HEK293T (cell line): ENCODE measurements at regions not wholly inside any gene's neighbourhood (a gene's known extent, or its start where the extent isn't known, plus 50 kb on each side); places are given as distances from the start of the nearest gene placed in this dataset.
A peak's percentile ranks its signal among the peaks of the same experiment; 100 is the strongest.

Experiments
- CTCF ChIA-PET: fragments of 350-600 bp; formaldehyde crosslinking; extraction: SDS; loops from one replicate; lab custom pipeline; 2021; ENCODE audit warnings: antibody characterized with exemption, inconsistent platforms; lab: Yijun Ruan, JAX
- POLR2A ChIA-PET: fragments of 350-600 bp; formaldehyde crosslinking; extraction: SDS; loops from one replicate; lab custom pipeline; 2020; ENCODE audit warnings: antibody characterized with exemption, inconsistent platforms; lab: Yijun Ruan, JAX
- DNase-seq: peaks from one replicate; pipeline ENCODE4 v3.0.0; 2012; ENCODE audit warnings: mixed read lengths; ENCODE audit errors: extremely low spot score
- ARNT ChIP-seq: fragments of 450-650 bp; IDR thresholded peaks from 2 replicates; pipeline ENCODE4 v1.6.1; 2017; ENCODE audit warnings: mild to moderate bottlenecking
- BHLHE40 ChIP-seq: fragments of 450-650 bp; IDR thresholded peaks from 2 replicates; pipeline ENCODE4 v1.6.1; 2016; ENCODE audit warnings: mild to moderate bottlenecking, moderate library complexity, borderline replicate concordance
- CTBP1 ChIP-seq: fragments of 450-650 bp; IDR thresholded peaks from 2 replicates; pipeline ENCODE4 v1.6.1; 2016; ENCODE audit warnings: borderline replicate concordance
- ELF4 ChIP-seq: fragments of 450-650 bp; IDR thresholded peaks from 2 replicates; pipeline ENCODE4 v1.6.1; 2017; ENCODE audit warnings: antibody characterized with exemption
- FOXA1 ChIP-seq: fragments of 450-650 bp; IDR thresholded peaks from 2 replicates; pipeline ENCODE4 v1.6.1; 2016; ENCODE audit warnings: mild to moderate bottlenecking
- FOXK2 ChIP-seq: fragments of 450-650 bp; IDR thresholded peaks from 2 replicates; pipeline ENCODE4 v1.6.1; 2016; ENCODE audit warnings: mild to moderate bottlenecking
- FOXM1 ChIP-seq: fragments of 450-650 bp; IDR thresholded peaks from 2 replicates; pipeline ENCODE4 v1.6.1; 2017; ENCODE audit warnings: mild to moderate bottlenecking, borderline replicate concordance
- HDGF ChIP-seq: fragments of 450-650 bp; IDR thresholded peaks from 2 replicates; pipeline ENCODE4 v1.6.1; 2017; ENCODE audit warnings: antibody characterized with exemption, borderline replicate concordance
- L3MBTL2 ChIP-seq: fragments of 450-650 bp; conservative IDR thresholded peaks from 2 replicates; pipeline ENCODE4 v1.6.1; 2016; ENCODE audit warnings: mild to moderate bottlenecking
- LEF1 ChIP-seq: fragments of 450-650 bp; IDR thresholded peaks from 2 replicates; pipeline ENCODE4 v1.6.1; 2017; ENCODE audit warnings: mild to moderate bottlenecking, borderline replicate concordance
- NFRKB ChIP-seq: fragments of 450-650 bp; IDR thresholded peaks from 2 replicates; pipeline ENCODE4 v1.6.1; 2016; ENCODE audit warnings: mild to moderate bottlenecking, moderate library complexity
- PKNOX1 ChIP-seq: fragments of 450-650 bp; IDR thresholded peaks from 2 replicates; pipeline ENCODE4 v1.6.1; 2016
- SP1 ChIP-seq: fragments of 450-650 bp; IDR thresholded peaks from 2 replicates; pipeline ENCODE4 v1.6.1; 2017
- SUZ12 ChIP-seq: fragments of 450-650 bp; IDR thresholded peaks from 2 replicates; pipeline ENCODE4 v1.6.1; 2016; ENCODE audit warnings: mild to moderate bottlenecking
- TARDBP ChIP-seq: fragments of 450-650 bp; IDR thresholded peaks from 2 replicates; pipeline ENCODE4 v1.6.1; 2016
- ZNF384 ChIP-seq: fragments of 450-650 bp; IDR thresholded peaks from 2 replicates; pipeline ENCODE4 v1.6.1; 2016

GRCh38 chr6:155795173-155795796 is 339.6 kb upstream of the NOX3 start:
- POLR2A ChIA-PET, result no interaction called here
- CTCF ChIA-PET, result no interaction called here
- TF ChIP-seq PKNOX1, result peak; percentile 80
- no peak for TF ChIP-seq HDGF
- no peak for TF ChIP-seq FOXA1
- no peak for TF ChIP-seq SUZ12
- no peak for TF ChIP-seq L3MBTL2
- no peak for TF ChIP-seq BHLHE40
- DNase-seq, result no peak

- TF ChIP-seq SP1 (no peak), ELF4 (no peak), FOXK2 (no peak), PKNOX1 (no peak), NFRKB (no peak), TARDBP (no peak)
- no peak for DNase-seq
- ChIA-PET POLR2A (no interaction called here), CTCF (no interaction called here)
These were observed 336.3 kb upstream of the NOX3 start for GRCh38 chr6:155791891-155792290.

GRCh38 chr6:155791186-155791585 is 335.5 kb upstream of the NOX3 start:
- CTCF ChIA-PET, result no interaction called here
- POLR2A ChIA-PET, result no interaction called here
- no peak for TF ChIP-seq ZNF384
- DNase-seq, result no peak

- POLR2A ChIA-PET, result no interaction called here
- no peak for TF ChIP-seq FOXM1
- no peak for TF ChIP-seq ARNT
- TF ChIP-seq PKNOX1, result no peak
- no peak for TF ChIP-seq HDGF
- TF ChIP-seq SUZ12, result no peak
- TF ChIP-seq BHLHE40, result no peak
- no peak for TF ChIP-seq NFRKB
- no peak for TF ChIP-seq ELF4
- no peak for TF ChIP-seq FOXK2
- TF ChIP-seq FOXA1, result no peak
- no peak for TF ChIP-seq LEF1
- no peak for TF ChIP-seq L3MBTL2
- TF ChIP-seq SP1, result no peak
- TF ChIP-seq ZNF384, result no peak
- TF ChIP-seq TARDBP, result no peak
- TF ChIP-seq CTBP1, result no peak
- no peak for DNase-seq
- CTCF ChIA-PET, result no interaction called here
These were observed 331.5 kb upstream of the NOX3 start for GRCh38 chr6:155787168-155787567.

GRCh38 chr6:155786528-155786927 is 330.9 kb upstream of the NOX3 start:
- no peak for TF ChIP-seq BHLHE40
- no peak for TF ChIP-seq FOXA1
- TF ChIP-seq L3MBTL2, result no peak
- POLR2A ChIA-PET, result no interaction called here
- CTCF ChIA-PET, result no interaction called here
- DNase-seq, result no peak

GRCh38 chr6:155782739-155783459 is 327.3 kb upstream of the NOX3 start:
- TF ChIP-seq L3MBTL2 (no peak), ZNF384 (peak; percentile 89)
- DNase-seq, result no peak
- CTCF ChIA-PET, result no interaction called here
- POLR2A ChIA-PET, result no interaction called here

- POLR2A ChIA-PET, result no interaction called here
- CTCF ChIA-PET, result no interaction called here
- DNase-seq, result peak; percentile 36
- TF ChIP-seq SP1, result no peak
- no peak for TF ChIP-seq ZNF384
- peak; percentile 60; the same call in 1 of the 2 replicates for TF ChIP-seq PKNOX1
- no peak for TF ChIP-seq HDGF
- TF ChIP-seq ELF4, result no peak
- TF ChIP-seq BHLHE40, result no peak
- TF ChIP-seq TARDBP, result no peak
- peak; percentile 74; the same call in 1 of the 2 replicates for TF ChIP-seq CTBP1
These were observed 326.7 kb upstream of the NOX3 start for GRCh38 chr6:155782320-155782731.
